Stimulated activated CD4-positive, alpha-beta T cell treated with anti-CD3 and anti-CD28 coated beads, Interleukin-4, amount 100 ng/mL, for 48 hours (primary cell): ENCODE measurements at regions not wholly inside any gene's neighbourhood (a gene's known extent, or its start where the extent isn't known, plus 50 kb on each side); places are given as distances from the start of the nearest gene placed in this dataset.

Experiments
- DNase-seq, 2 donors: peaks; one replicate each; pipeline ENCODE4 v3.0.0-alpha.2; 2020; ENCODE audit warnings: low read depth in 2 of 2

GRCh38 chr1:117678246-117678977 is 72.6 kb downstream of the TENT5C start:
- no peak for DNase-seq

DNA sequence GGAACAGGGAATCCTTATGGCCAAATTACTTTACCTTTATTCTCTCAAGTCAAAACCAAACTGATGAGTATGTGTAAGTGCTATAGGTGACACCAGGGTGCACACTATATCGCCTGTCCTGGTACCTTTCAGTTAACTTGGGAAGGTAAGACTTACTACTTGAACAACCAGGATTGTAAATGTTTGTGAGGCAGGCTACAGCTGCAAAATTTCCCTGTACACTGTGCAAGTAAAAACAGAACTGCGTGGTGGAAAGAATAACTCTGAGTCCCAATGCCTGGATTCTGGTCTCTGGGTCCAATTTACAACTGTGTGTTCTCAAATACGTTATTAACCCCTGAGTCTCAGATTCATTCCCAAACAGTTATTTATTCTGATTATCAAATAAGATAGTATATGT is 73.5 kb downstream of the TENT5C start:
- no peak for DNase-seq

DNA sequence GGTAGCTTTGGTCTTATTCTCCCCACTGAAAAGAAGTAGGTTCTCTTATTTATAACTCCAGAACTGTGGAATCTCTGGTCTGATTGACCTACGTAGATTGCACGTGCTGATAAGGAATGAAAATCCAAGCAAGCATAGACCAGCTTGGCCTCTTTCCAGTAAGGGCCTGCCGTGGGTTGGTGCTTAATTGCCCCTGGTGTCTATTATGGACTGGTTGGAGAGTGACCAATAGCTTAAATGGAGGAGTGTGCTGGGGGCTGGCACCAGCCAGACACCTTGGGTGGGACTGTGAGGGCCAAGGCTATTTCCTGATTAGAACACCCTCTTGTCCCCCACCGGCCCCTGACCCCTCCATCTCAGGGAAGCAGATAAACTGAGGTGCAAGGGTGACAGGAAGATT is 74.0 kb downstream of the TENT5C start:
- DNase-seq = no peak

DNA sequence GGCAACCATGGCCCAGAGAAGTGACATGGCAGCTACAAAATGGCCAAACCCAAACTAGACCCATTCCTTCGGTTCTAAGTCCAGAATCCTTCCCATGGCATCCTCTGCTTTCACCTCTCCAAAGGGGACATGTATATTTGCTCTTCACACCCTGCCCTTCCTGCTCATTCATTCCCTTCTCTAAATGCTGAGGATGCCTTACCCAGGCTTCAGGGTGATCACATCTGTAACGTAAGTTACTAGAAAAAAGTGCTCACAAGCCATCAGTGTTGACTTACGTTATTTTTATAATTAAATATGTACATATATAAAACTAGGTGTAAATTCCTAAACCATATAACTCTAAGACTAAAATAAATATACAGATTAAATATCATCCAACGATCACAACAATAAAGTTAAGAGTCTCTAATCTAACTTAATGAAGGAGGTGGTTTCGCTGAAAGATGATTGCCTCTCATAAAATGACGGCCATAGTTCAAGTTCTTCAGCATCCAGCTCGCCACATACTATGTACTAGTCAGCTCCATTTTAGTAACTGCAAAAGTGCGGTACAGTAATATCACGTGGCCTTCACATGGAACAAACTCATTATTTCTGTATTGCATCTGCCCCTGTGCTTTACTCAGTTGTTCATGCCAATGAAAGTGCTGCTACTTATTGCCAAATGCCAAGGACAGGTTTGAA is 74.6 kb downstream of the TENT5C start:
- DNase-seq = no peak

- DNase-seq = no peak
Observed at GRCh38 chr1:117681093-117681900, 75.4 kb downstream of the TENT5C start.

GRCh38 chr1:117681901-117682250 is 76.0 kb downstream of the TENT5C start:
- no peak for DNase-seq

- no peak for DNase-seq
Observed at GRCh38 chr1:117682372-117682771, 76.5 kb downstream of the TENT5C start.

GRCh38 chr1:117683571-117684285 is 77.9 kb downstream of the TENT5C start:
- no peak for DNase-seq

DNA sequence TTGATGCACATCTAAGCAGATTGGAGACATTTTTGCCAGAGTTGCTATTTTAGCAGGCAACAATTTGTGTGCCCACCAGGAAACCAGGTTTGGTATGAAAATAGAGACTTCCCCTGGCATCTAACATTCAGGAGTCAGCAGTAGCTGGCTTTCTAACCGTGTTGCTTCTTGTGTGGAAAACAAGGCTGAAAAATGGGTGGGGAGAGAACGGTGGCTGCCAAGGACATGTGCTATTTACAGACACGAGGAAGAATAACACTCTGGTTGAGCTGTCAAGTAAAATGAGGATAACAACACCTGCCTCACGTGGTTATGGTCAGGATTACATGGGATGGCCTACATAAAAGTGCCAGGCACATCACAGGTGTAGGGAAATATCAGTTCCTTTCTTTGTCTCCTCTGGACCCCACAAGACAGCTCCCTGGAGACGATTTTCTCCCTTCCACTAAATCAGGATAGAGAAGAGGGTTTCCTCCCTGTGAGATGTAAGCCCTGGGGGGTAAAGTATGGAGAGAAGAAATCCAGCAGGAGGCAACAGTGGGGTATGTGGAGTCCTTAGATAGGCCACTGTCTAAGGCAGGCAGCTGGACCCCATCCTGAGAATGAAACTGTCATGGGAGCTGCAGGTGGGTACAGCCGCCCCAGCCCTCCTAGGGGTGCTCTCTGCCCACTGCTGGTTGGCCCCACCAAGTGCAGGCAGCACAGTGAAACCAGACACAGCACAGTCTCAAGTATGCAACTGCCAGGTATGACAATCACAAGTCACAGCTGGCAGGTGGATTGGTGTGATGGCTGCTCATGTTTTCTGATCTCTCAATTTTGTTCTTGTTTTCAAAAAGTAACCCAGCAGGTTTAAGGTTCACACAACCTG is 80.3 kb downstream of the TENT5C start:
- DNase-seq = no peak

- no peak for DNase-seq
Observed at GRCh38 chr1:117686907-117687306, 81.1 kb downstream of the TENT5C start.

DNA sequence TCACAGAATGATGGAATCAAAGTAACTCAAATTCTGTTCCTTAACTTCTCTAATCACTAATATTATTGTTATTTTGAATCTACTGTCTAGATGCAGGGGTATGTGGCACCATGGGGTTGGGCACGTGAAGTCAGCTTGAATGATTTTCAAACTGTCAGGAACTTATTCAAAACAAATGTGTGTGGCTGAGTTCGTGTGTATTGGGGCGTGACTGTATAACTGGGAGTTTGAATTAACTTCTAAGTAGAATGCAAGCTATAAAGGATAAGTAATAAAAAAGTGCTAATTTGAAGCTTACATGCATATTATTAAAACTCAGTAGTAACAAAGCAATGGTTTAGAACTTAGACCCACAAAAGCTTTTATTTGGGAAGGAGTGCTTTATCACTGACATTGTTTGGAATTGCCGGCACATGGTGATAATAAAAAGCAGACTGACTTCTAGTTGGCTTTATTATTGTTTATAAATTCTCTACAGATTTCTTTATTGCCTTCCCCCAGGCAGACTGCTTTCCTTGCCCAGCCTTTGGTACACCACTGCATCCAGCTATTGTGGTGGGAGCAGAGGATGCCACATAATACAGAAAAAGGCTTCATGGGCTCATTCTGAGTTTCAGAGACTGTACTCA is 84.3 kb downstream of the TENT5C start:
- DNase-seq = no peak

DNA sequence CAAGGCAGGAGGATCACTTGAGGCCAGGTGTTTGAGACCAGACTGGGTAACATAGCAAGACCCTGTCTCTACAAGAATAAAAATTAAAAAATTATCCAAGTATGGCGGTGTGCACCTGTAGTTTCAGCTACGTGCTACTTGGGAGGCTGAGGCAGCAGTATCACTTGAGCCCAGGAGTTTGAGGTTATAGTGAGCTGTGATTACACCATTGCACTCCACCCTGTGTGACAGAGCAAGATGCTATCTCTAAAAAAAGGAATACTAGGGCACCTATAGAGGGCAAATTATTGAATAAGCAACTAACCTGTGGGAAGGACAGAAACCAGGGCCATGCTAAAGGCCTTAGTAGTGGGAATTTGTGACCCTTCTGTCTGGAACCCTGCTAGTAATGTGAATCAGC is 86.1 kb downstream of the TENT5C start:
- DNase-seq = no peak

DNA sequence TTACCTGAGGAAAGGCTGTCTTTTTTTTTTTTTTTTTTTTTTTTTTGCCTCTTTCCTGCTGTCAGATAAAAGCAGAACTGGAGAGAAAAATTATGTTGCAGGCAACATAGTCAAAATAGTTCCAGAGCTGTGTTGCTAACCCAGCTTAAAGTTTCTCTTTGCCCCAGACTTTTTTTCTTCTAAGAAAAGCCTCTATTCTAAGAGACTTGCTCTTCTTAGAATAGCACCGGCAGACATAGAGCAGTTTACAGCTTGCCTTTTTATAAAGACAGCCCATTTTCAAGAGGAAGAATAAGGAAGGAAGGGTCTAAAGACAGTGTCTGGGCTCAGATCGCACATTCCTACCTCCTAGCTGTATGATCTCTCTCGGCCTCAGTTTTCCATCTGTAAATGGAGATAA is 88.7 kb downstream of the TENT5C start:
- DNase-seq = no peak

DNA sequence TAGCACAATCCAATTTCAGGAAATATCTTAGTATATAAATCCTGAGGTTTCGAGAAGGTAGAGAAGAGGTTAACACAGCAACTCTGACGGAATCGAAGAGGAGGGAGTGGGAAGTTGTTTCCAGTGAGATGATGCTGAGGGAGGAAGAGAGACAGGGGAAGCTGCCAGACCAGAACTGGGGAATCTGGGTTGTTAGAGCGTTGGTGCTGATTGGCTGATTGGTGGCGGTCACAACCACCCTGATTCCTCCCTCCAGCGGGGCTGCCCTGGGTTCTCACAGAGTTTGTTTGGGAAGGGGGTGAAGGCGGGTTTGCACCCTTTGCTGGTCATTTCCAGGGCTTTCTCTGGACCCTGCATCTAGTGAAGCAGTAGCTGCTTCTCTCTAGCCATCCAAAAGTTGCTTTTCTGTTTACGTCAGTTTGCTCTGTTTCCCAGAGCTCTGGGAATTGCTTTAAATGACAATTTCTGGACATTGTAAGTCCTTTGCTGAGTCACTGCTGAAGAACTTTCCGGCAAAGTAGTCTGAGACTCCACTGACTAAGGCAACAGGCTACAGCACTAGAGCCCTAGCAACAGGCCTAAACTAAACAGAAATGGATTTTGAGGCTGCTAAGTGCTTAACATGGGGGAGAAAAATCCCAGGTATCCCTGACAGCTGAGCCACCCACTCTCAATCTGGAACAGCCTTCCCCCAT is 90.1 kb downstream of the TENT5C start:
- DNase-seq = no peak

DNA sequence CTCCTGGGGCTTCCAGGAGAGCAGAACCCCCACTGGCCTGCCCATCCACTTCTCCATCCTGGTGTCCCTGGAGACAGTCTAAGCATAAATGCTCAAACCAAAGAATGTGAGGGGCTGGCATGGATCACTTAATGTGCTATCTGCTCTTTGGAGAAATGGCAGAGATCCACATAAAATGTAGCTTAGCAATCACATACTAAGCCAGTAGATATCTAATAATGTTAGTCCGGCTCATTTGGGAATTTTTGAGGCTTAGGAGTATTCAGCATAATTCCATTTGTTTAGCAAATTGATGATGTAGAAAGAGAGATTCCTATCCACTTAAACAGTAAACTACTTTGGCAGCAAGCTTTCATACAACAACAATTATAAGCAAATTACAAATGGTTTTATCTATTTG is 90.7 kb downstream of the TENT5C start:
- DNase-seq = no peak

DNA sequence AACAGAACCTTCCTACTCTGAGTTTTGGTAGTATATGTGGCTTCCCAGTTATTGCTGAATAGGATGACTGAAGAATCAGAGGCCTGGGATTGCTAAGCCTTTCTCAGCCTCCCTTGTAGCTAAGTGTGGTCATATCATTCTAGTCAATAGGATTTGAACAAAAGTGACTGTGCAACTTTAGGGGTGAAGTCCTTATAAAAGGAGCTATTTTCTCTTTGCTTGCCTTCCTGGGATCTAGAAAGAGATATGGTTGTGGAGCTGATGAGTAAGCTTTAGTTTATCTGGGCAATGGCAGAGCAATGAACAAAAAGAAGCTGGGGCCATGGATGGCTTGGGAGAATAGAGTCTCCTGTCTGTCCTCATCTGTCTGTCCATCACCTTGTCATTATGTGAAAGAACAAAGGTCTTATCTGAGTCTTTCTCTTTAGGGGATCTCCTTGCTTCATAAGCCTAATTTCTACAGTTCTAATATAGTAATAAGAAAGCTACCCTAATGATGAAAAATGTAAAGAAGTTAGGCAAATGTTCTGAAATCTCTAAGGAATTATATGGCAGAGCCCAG is 91.5 kb downstream of the TENT5C start:
- no peak for DNase-seq

GRCh38 chr1:117698398-117699160 is 92.7 kb downstream of the TENT5C start:
- DNase-seq = no peak

- no peak for DNase-seq
Observed at GRCh38 chr1:117699953-117700352, 94.1 kb downstream of the TENT5C start.

- DNase-seq = no peak
Observed at GRCh38 chr1:117702654-117703053, 96.8 kb downstream of the TENT5C start.
